Neural cell (in vitro differentiated cells): ENCODE measurements at regions not wholly inside any gene's neighbourhood (a gene's known extent, or its start where the extent isn't known, plus 50 kb on each side); places are given as distances from the start of the nearest gene placed in this dataset.

Experiments used
- H2AFZ ChIP-seq: fragments of 200-600, 300-800 bp; sonication (generic), shearing (Covaris generic); 2 replicates; pipeline ENCODE4 v1.6.0; 2014; ENCODE audit warnings: low read depth, mild to moderate bottlenecking, antibody characterized with exemption, low read length, moderate library complexity
- H3F3A ChIP-seq: fragments of 200-600 bp; shearing (Covaris generic); 2 replicates; pipeline ENCODE4 v1.6.1; 2016; ENCODE audit warnings: mild to moderate bottlenecking, moderate library complexity, mixed read lengths, antibody characterized with exemption, low read length; ENCODE audit not compliant: insufficient read depth, poor library complexity, severe bottlenecking
- H3K27ac ChIP-seq: fragments of 200-600, 300-800 bp; sonication (generic), shearing (Covaris generic); 2 replicates; pipeline ENCODE4 v1.5.1; 2014; ENCODE audit warnings: mild to moderate bottlenecking, low read length, moderate library complexity
- H3K27me3 ChIP-seq: fragments of 300-800, 200-600 bp; sonication (generic), shearing (Covaris generic); 2 replicates; pipeline ENCODE4 v1.6.0; 2014; ENCODE audit warnings: mild to moderate bottlenecking, low read depth, low read length, moderate library complexity; ENCODE audit not compliant: insufficient read depth
- H3K36me3 ChIP-seq: fragments of 300-800, 200-600 bp; sonication (generic), shearing (Covaris generic); 2 replicates; pipeline ENCODE4 v1.5.1; 2014; ENCODE audit warnings: mild to moderate bottlenecking, antibody characterized with exemption, low read length, moderate library complexity; ENCODE audit not compliant: insufficient read depth
- H3K4me2 ChIP-seq: fragments of 300-800, 200-600 bp; sonication (generic), shearing (Covaris generic); 2 replicates; pipeline ENCODE4 v1.6.0; 2014; ENCODE audit warnings: mild to moderate bottlenecking, low read length
- H3K4me3 ChIP-seq: fragments of 300-800, 200-600 bp; sonication (generic), shearing (Covaris generic); 2 replicates; pipeline ENCODE4 v1.5.1; 2014; ENCODE audit warnings: mild to moderate bottlenecking, low read length, moderate library complexity
- H3K79me2 ChIP-seq: fragments of 200-600 bp; shearing (Covaris generic); replicated peaks from 2 replicates; pipeline ENCODE4 v1.6.0; 2014; ENCODE audit warnings: mild to moderate bottlenecking, low read length, moderate library complexity; ENCODE audit not compliant: insufficient read depth
- H3K9ac ChIP-seq: fragments of 300-800, 200-600 bp; sonication (generic), shearing (Covaris generic); 2 replicates; pipeline ENCODE4 v1.6.1; 2016; ENCODE audit warnings: mild to moderate bottlenecking, low read length, mixed read lengths
- H3K9me2 ChIP-seq: fragments of 200-600 bp; shearing (Covaris generic); 2 replicates; pipeline ENCODE4 v1.6.1; 2016; ENCODE audit warnings: mild to moderate bottlenecking, low read length, mixed read lengths; ENCODE audit not compliant: insufficient read depth
- H3K9me3 ChIP-seq: fragments of 200-600, 300-800 bp; sonication (generic), shearing (Covaris generic); 2 replicates; pipeline ENCODE4 v1.6.1; 2016; ENCODE audit warnings: mild to moderate bottlenecking, mixed run types, low read length, moderate library complexity, mixed read lengths
- H4K20me1 ChIP-seq: fragments of 200-600 bp; shearing (Covaris generic); 2 replicates; pipeline ENCODE4 v1.6.1; 2016; ENCODE audit warnings: mild to moderate bottlenecking, mixed run types; ENCODE audit not compliant: insufficient read depth
- CTCF ChIP-seq: fragments of 450-650 bp; IDR thresholded peaks from 2 replicates; pipeline ENCODE4 v1.5.1; 2014; ENCODE audit warnings: antibody characterized with exemption, mild to moderate bottlenecking, moderate library complexity; ENCODE audit not compliant: poor library complexity, severe bottlenecking
- EP300 ChIP-seq: fragments of 450-650 bp; conservative IDR thresholded peaks from 2 replicates; pipeline ENCODE4 v1.6.1; 2014; ENCODE audit warnings: antibody characterized with exemption, mild to moderate bottlenecking, moderate library complexity; ENCODE audit not compliant: poor library complexity, severe bottlenecking
- EZH2 ChIP-seq: fragments of 200-600, 300-800 bp; shearing (Covaris generic), sonication (generic); IDR thresholded peaks from 2 replicates; pipeline ENCODE4 v1.6.1; 2014; ENCODE audit warnings: antibody characterized with exemption, low read length, borderline replicate concordance, mild to moderate bottlenecking; ENCODE audit not compliant: insufficient read depth, poor library complexity, severe bottlenecking
- MXI1 ChIP-seq: fragments of 450-650 bp; conservative IDR thresholded peaks from 2 replicates; pipeline ENCODE4 v1.6.1; 2014; ENCODE audit warnings: antibody characterized with exemption, mild to moderate bottlenecking; ENCODE audit not compliant: poor library complexity, severe bottlenecking
- POLR2AphosphoS5 ChIP-seq: IDR thresholded peaks from 2 replicates; pipeline ENCODE4 v1.6.1; 2012
- RAD21 ChIP-seq: fragments of 450-650 bp; conservative IDR thresholded peaks from 2 replicates; pipeline ENCODE4 v1.6.1; 2014; ENCODE audit warnings: antibody characterized with exemption, mild to moderate bottlenecking, moderate library complexity
- REST ChIP-seq: IDR thresholded peaks from 2 replicates; pipeline ENCODE4 v1.6.1; 2012; ENCODE audit warnings: borderline replicate concordance
- SMC3 ChIP-seq: fragments of 450-650 bp; conservative IDR thresholded peaks from 2 replicates; pipeline ENCODE4 v1.6.1; 2014; ENCODE audit warnings: antibody characterized with exemption, mild to moderate bottlenecking, moderate library complexity; ENCODE audit not compliant: poor library complexity
- TAF1 ChIP-seq: IDR thresholded peaks from 2 replicates; pipeline ENCODE4 v1.6.1; 2012; ENCODE audit warnings: low read depth

DNA sequence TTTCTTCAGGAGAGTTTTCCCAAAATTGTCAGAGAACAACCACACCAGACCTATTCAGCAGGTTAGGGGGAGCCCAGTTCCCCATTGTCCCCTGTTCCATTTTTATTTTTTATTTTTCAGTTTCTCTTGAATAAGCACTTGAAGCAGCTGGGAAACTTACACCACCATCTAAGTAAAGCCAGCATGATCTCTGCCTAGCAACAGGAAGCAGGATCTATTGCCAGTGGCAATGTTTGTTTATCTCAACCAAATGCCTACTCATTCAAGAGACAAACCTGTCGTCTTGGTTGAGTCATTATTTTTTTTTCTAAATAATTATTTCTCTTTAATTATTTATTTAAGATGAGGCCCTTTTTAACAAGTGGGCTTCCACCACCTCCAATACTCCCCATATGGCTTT lies 379.3 kb downstream of the PLK2 start:
- no peak overlapping the region for H3K4me2 ChIP-seq
- H3F3A ChIP-seq, result no peaks in the 10 kb centered on the region
- H3K36me3 ChIP-seq, result no peaks in the 10 kb centered on the region
- no peak overlapping the region for H3K27ac ChIP-seq
- no peaks in the 10 kb centered on the region for H3K9me3 ChIP-seq
- no peaks in the 10 kb centered on the region for H4K20me1 ChIP-seq
- H3K9ac ChIP-seq, result no peak overlapping the region
- no peak overlapping the region for H3K4me3 ChIP-seq
- no peaks in the 10 kb centered on the region for H3K27me3 ChIP-seq
- no peak overlapping the region for H2AFZ ChIP-seq
- H3K79me2 ChIP-seq, result no peaks in the 10 kb centered on the region
- TF ChIP-seq SMC3, result no peak
- no peak for TF ChIP-seq EP300
- TF ChIP-seq CTCF, result no peak
- no peak for TF ChIP-seq MXI1
- TF ChIP-seq POLR2AphosphoS5, result no peak
- no peak for TF ChIP-seq RAD21
- no peak for TF ChIP-seq REST
- no peaks in the 10 kb centered on the region for H3K9me2 ChIP-seq

- Histone ChIP-seq H3K9me2 (no peaks in the 10 kb centered on the region), H3K27ac (no peak overlapping the region), H3K9me3 (no peaks in the 10 kb centered on the region), H3K27me3 (no peaks in the 10 kb centered on the region), H3K36me3 (no peaks in the 10 kb centered on the region), H3K9ac (no peak overlapping the region), H2AFZ (no peak overlapping the region), H3K79me2 (no peaks in the 10 kb centered on the region), H4K20me1 (no peaks in the 10 kb centered on the region), H3K4me3 (no peak overlapping the region), H3K4me2 (no peak overlapping the region), H3F3A (peaks cover 5% of the 10 kb centered on the region)
- TF ChIP-seq POLR2AphosphoS5, result no peak
- no peak for TF ChIP-seq MXI1
- TF ChIP-seq EP300, result no peak
Observed at GRCh38 chr5:58077966-58078365, 381.9 kb downstream of the PLK2 start.

DNA sequence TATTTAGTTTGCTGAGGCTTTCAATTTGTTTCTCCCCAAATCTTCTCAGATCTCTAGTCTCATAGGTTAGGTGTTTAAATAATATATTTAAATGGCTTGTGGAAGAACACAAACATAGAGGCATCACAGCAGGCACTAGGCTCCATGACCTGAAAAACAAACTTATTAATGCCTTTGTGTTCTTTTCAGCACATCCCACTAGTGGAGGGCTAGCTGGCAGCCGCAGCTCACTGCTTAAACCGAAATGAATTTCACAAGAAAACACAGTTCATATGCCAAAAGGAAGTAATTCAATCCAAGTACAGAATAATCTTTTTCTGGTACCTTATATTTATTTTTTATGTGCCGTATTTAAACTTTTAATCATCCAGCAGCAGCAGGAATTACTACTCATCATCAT lies 382.5 kb downstream of the PLK2 start:
- no peaks in the 10 kb centered on the region for H3K27me3 ChIP-seq
- no peaks in the 10 kb centered on the region for H4K20me1 ChIP-seq
- H3F3A ChIP-seq, result peaks cover 6% of the 10 kb centered on the region
- H3K79me2 ChIP-seq, result no peaks in the 10 kb centered on the region
- no peak overlapping the region for H3K27ac ChIP-seq
- no peaks in the 10 kb centered on the region for H3K9me2 ChIP-seq
- H3K4me2 ChIP-seq, result no peak overlapping the region
- no peak overlapping the region for H3K9ac ChIP-seq
- H3K36me3 ChIP-seq, result no peaks in the 10 kb centered on the region
- H3K9me3 ChIP-seq, result no peaks in the 10 kb centered on the region
- no peak overlapping the region for H2AFZ ChIP-seq
- H3K4me3 ChIP-seq, result no peak overlapping the region
- no peak for TF ChIP-seq SMC3
- no peak for TF ChIP-seq MXI1
- TF ChIP-seq CTCF, result no peak
- TF ChIP-seq RAD21, result no peak
- no peak for TF ChIP-seq POLR2AphosphoS5
- no peak for TF ChIP-seq REST
- no peak for TF ChIP-seq TAF1
- TF ChIP-seq EP300, result no peak
- TF ChIP-seq EZH2, result no peak
